Keratinocyte (primary cell): ENCODE measurements at regions not wholly inside any gene's neighbourhood (a gene's known extent, or its start where the extent isn't known, plus 50 kb on each side); places are given as distances from the start of the nearest gene placed in this dataset.

Experiments
- DNase-seq: peaks from one replicate; pipeline ENCODE4 v3.0.0-alpha.2; 2011; ENCODE audit warnings: low read depth, missing footprints, low spot score
- FAIRE-seq: peaks from 2 replicates; lab custom pipeline; 2011; peaks lifted over from hg19 to GRCh38; lab: Jason Lieb, UNC
- H2AFZ ChIP-seq: 2 replicates; pipeline ENCODE4 v1.6.0; 2012; ENCODE audit warnings: low read length, control low read depth, inconsistent platforms; ENCODE audit not compliant: control insufficient read depth
- H3K27ac ChIP-seq: 2 replicates; pipeline ENCODE4 v1.5.1; 2011; ENCODE audit warnings: low read length; ENCODE audit not compliant: control insufficient read depth, insufficient read depth
- H3K27me3 ChIP-seq: 3 replicates; pipeline ENCODE4 v1.6.0; 2011; ENCODE audit warnings: low read length; ENCODE audit not compliant: control insufficient read depth, insufficient read depth; ENCODE audit errors: extremely low read depth
- H3K36me3 ChIP-seq, 2 experiments: 2 replicates in 1 of 2; 3 replicates in 1 of 2; pipeline ENCODE4 v1.5.1; 2011; ENCODE audit warnings: low read length in 2 of 2, mild to moderate bottlenecking in 1 of 2; ENCODE audit not compliant: control insufficient read depth in 2 of 2, insufficient read depth in 2 of 2; ENCODE audit errors: extremely low read depth in 1 of 2
- H3K4me1 ChIP-seq: 3 replicates; pipeline ENCODE4 v1.5.1; 2011; ENCODE audit warnings: low read length; ENCODE audit not compliant: control insufficient read depth, insufficient read depth; ENCODE audit errors: extremely low read depth
- H3K4me2 ChIP-seq: 3 replicates; pipeline ENCODE4 v1.6.0; 2011; ENCODE audit warnings: low read depth, low read length; ENCODE audit not compliant: control insufficient read depth, insufficient read depth; ENCODE audit errors: extremely low read depth
- H3K4me3 ChIP-seq, 3 experiments: fragments of 200-600 bp in 1 of 3; sonication (generic) in 1 of 3; 2 replicates in 2 of 3; 3 replicates in 1 of 3; pipeline ENCODE4 v1.5.1; 2011 to 2016; ENCODE audit warnings: low read length in 3 of 3, mild to moderate bottlenecking in 3 of 3, control low read depth in 2 of 3, inconsistent platforms in 1 of 3, low read depth in 1 of 3, mixed read lengths in 1 of 3, mixed run types in 1 of 3, moderate library complexity in 1 of 3; ENCODE audit not compliant: control insufficient read depth in 2 of 3, insufficient read depth in 2 of 3; ENCODE audit errors: extremely low read depth in 1 of 3
- H3K79me2 ChIP-seq: 2 replicates; pipeline ENCODE4 v1.6.0; 2012; ENCODE audit warnings: low read length; ENCODE audit not compliant: control insufficient read depth, insufficient read depth
- H3K9ac ChIP-seq: 3 replicates; pipeline ENCODE4 v1.6.0; 2011; ENCODE audit warnings: low read length; ENCODE audit not compliant: control insufficient read depth, insufficient read depth; ENCODE audit errors: extremely low read depth
- H3K9me1 ChIP-seq: 3 replicates; pipeline ENCODE4 v1.6.0; 2011; ENCODE audit warnings: low read length; ENCODE audit not compliant: control insufficient read depth, insufficient read depth; ENCODE audit errors: extremely low read depth
- H3K9me3 ChIP-seq: 2 replicates; pipeline ENCODE4 v1.5.1; 2012; ENCODE audit warnings: low read depth, low read length; ENCODE audit not compliant: control insufficient read depth
- H4K20me1 ChIP-seq: 3 replicates; pipeline ENCODE4 v1.6.0; 2011; ENCODE audit warnings: low read length; ENCODE audit not compliant: control insufficient read depth, insufficient read depth; ENCODE audit errors: extremely low read depth
- EZH2 ChIP-seq: IDR thresholded peaks from one replicate; pipeline ENCODE4 v1.6.1; 2012; ENCODE audit warnings: inconsistent platforms, mild to moderate bottlenecking, low read length, moderate library complexity
- dilution Hi-C: fragments of 300-500 bp; cut with MboI; formaldehyde crosslinking; loops from one replicate; pipeline ENCODE4 v1.7.0; 2020; ENCODE audit warnings: low sequenced_read_pairs; ENCODE audit not compliant: extremely low pct_ligation_motif_present
- TF ChIP-seq, protein P1 (sequence below), 3 experiments: IDR thresholded peaks in 1 of 3; conservative IDR thresholded peaks in 1 of 3; optimal IDR thresholded peaks in 1 of 3; 2 replicates in 2 of 3; 3 replicates in 1 of 3; pipeline versions ENCODE3 to v1.5.1; 2011; ENCODE audit warnings: low read length in 3 of 3, mild to moderate bottlenecking in 3 of 3, moderate library complexity in 2 of 3, control low read depth in 1 of 3, inconsistent platforms in 1 of 3; ENCODE audit not compliant: insufficient read depth in 2 of 3; ENCODE audit errors: extremely low read depth in 1 of 3

DNA sequence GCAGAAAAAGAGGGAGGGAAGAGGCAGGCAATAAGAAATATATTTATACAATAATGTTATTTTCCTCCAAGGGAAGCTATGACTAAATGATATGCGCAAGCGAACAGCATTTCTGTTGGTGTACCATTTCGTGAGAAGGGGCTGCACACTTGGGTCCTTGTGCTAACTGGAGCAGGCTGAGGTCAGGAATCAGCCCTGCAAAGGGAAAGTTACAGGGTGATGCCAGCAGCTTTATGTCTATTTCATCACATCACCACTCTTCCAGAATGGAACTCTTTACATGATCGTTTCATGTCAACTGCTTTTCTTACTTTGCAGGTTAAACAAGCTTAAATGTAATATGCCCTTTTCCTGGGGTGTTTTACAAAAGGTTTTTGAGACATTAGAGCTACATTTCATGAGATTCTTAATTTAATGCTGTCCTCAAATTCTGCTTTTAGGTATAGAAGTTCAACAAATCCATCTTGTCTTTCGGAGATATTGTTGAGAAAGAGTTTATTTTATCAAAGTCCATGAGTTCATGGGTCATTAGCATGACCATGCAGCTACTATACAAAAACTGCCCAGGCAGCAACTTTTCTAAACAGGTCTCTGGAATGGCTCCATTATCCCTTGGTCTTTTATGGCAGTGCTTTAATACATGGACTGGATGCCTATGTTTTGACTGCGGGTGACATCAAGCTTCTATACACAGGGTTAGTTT lies 443.8 kb downstream of the TENT5A start:
- no peak overlapping the region for H2AFZ ChIP-seq

GRCh38 chr6:81307651-81308214 lies 444.7 kb downstream of the TENT5A start:
- TF ChIP-seq EZH2 = no peak
- TF ChIP-seq, protein P1, sequence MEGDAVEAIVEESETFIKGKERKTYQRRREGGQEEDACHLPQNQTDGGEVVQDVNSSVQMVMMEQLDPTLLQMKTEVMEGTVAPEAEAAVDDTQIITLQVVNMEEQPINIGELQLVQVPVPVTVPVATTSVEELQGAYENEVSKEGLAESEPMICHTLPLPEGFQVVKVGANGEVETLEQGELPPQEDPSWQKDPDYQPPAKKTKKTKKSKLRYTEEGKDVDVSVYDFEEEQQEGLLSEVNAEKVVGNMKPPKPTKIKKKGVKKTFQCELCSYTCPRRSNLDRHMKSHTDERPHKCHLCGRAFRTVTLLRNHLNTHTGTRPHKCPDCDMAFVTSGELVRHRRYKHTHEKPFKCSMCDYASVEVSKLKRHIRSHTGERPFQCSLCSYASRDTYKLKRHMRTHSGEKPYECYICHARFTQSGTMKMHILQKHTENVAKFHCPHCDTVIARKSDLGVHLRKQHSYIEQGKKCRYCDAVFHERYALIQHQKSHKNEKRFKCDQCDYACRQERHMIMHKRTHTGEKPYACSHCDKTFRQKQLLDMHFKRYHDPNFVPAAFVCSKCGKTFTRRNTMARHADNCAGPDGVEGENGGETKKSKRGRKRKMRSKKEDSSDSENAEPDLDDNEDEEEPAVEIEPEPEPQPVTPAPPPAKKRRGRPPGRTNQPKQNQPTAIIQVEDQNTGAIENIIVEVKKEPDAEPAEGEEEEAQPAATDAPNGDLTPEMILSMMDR (optimal IDR thresholded peaks at IDR 0.05 in 1 of 3, IDR thresholded peaks at IDR 0.05 in 1 of 3, conservative IDR thresholded peaks at IDR 0.05 in 1 of 3; ENCODE audit: extremely low read depth in 1 of 3, insufficient read depth in 2 of 3, low read length in 3 of 3) = no peak
- Histone ChIP-seq H3K79me2 (no peaks in the 10 kb centered on the region), H3K4me3 (no peak overlapping the region), H3K27ac (no peak overlapping the region), H3K4me2 (no peak overlapping the region), H3K9me3 (no peaks in the 10 kb centered on the region), H3K9me1 (no peaks in the 10 kb centered on the region), H3K9ac (no peak overlapping the region), H3K27me3 (no peaks in the 10 kb centered on the region), H2AFZ (no peak overlapping the region), H3K36me3 (no peaks in the 10 kb centered on the region), H4K20me1 (no peaks in the 10 kb centered on the region), H3K4me1 (no peaks in the 10 kb centered on the region)
- dilution Hi-C loops = no loop called here
- FAIRE-seq = no peak
- DNase-seq = no peak

More for the DNA sequence above, 443.8 kb downstream of the TENT5A start:
- Histone ChIP-seq H3K36me3 (no peaks in the 10 kb centered on the region), H3K4me2 (no peak overlapping the region), H3K9ac (no peak overlapping the region), H3K79me2 (no peaks in the 10 kb centered on the region), H3K27ac (no peak overlapping the region), H3K4me1 (no peaks in the 10 kb centered on the region), H3K27me3 (no peaks in the 10 kb centered on the region), H3K9me1 (no peaks in the 10 kb centered on the region), H3K4me3 (no peak overlapping the region), H3K9me3 (no peaks in the 10 kb centered on the region), H4K20me1 (no peaks in the 10 kb centered on the region)
- DNase-seq (no peak), FAIRE-seq (no peak)
- TF ChIP-seq, protein P1 (optimal IDR thresholded peaks at IDR 0.05 in 1 of 3, IDR thresholded peaks at IDR 0.05 in 1 of 3, conservative IDR thresholded peaks at IDR 0.05 in 1 of 3; ENCODE audit: extremely low read depth in 1 of 3, insufficient read depth in 2 of 3, low read length in 3 of 3) = no peak
- TF ChIP-seq EZH2 = no peak
- dilution Hi-C loops = no loop called here
